ENCODE measurements at regions not wholly inside any gene's neighbourhood (a gene's known extent, or its start where the extent isn't known, plus 50 kb on each side); places are given as distances from the start of the nearest gene placed in this dataset.

GRCh38 chr5:124253203-124253810 lies 493.1 kb downstream of the ZNF608 start:
- no peak for ATAC-seq
- Mint-ChIP-seq H3K4me1 (no peaks in the 10 kb centered on the region), H3K4me3 (no peak overlapping the region), H3K27me3 (no peaks in the 10 kb centered on the region), H3K36me3 (peaks cover 22% of the 10 kb centered on the region), H3K9me3 (peaks cover 22% of the 10 kb centered on the region), H3K27ac (no peak overlapping the region)

DNA sequence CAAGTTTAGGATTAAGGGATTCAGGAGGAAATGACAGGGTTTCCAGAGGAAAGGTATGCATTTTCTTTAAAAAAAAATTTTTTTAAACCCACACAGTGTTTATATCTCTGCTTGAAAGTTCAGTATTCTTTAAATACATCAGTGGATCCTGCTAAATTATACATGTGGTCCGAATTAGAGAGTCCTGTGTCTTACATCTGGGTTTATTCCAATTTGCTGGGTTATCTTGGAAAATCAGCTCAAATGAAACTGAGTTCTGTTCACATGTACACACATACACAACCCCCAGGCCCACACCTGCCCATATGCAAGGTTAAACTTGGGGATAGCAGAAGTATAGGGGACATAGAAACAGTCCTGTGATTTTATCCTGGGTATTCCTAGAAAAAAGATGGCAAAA lies 493.7 kb downstream of the ZNF608 start:
- peaks cover 24% of the 10 kb centered on the region for H3K9me3 Mint-ChIP-seq
- no peak for ATAC-seq
- H3K4me1 Mint-ChIP-seq, result no peaks in the 10 kb centered on the region
- H3K27ac Mint-ChIP-seq, result no peak overlapping the region
- H3K36me3 Mint-ChIP-seq, result peaks cover 22% of the 10 kb centered on the region
- H3K4me3 Mint-ChIP-seq, result no peak overlapping the region
- no peaks in the 10 kb centered on the region for H3K27me3 Mint-ChIP-seq

DNA sequence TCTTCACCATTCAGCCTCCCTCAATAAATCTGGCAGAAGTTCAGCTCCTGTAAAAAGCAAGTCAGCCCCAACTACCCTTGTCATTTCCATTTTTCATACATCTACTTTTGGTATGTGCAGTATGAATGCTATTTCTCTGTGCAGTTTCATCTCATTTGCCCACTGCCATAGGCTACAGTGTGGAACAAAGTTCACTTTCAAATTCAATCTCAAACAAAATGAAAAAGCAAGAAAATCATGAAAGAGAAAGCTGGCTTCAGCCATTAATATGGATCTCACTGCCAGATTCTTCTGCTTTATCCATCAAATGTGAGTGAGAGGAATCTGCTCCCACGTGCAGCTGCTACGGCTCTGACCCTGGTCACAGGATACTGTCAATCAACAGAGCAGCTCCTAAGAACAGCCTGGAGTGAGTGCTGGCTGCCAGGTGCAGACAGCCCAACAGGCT lies 494.2 kb downstream of the ZNF608 start:
- Mint-ChIP-seq H3K4me1 (no peaks in the 10 kb centered on the region), H3K36me3 (peaks cover 22% of the 10 kb centered on the region), H3K27me3 (no peaks in the 10 kb centered on the region), H3K4me3 (no peak overlapping the region), H3K9me3 (peaks cover 27% of the 10 kb centered on the region), H3K27ac (no peak overlapping the region)
- no peak for ATAC-seq

- Mint-ChIP-seq H3K27me3 (no peaks in the 10 kb centered on the region), H3K27ac (no peak overlapping the region), H3K9me3 (peaks cover 31% of the 10 kb centered on the region), H3K36me3 (peaks cover 20% of the 10 kb centered on the region), H3K4me1 (no peaks in the 10 kb centered on the region), H3K4me3 (no peak overlapping the region)
- ATAC-seq, result no peak
These were observed 501.2 kb downstream of the ZNF608 start for GRCh38 chr5:124245276-124245675.

DNA sequence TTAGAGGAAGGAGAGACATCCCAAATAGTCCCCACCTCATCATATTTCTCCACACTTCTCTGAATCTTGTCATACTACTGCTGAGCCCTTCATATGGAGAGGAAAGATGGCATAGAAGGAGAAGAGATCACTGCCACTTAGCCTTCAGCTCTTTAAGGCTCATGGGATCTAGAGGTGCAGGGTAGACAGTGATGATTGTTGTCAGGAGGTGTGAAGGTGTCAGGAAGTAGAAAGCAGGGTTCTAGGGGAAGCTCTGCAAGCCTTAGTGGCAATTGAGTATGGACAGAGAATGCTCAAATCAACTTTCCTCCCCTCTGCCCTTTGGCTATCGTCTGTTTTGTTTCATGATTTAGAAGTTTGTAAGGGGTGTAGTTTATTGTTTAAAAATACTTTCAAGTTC lies 505.7 kb downstream of the ZNF608 start:
- Mint-ChIP-seq H3K27ac (no peak overlapping the region), H3K4me3 (no peak overlapping the region), H3K4me1 (no peaks in the 10 kb centered on the region), H3K36me3 (peaks cover 14% of the 10 kb centered on the region), H3K9me3 (peaks cover 15% of the 10 kb centered on the region), H3K27me3 (no peaks in the 10 kb centered on the region)
- no peak for ATAC-seq

DNA sequence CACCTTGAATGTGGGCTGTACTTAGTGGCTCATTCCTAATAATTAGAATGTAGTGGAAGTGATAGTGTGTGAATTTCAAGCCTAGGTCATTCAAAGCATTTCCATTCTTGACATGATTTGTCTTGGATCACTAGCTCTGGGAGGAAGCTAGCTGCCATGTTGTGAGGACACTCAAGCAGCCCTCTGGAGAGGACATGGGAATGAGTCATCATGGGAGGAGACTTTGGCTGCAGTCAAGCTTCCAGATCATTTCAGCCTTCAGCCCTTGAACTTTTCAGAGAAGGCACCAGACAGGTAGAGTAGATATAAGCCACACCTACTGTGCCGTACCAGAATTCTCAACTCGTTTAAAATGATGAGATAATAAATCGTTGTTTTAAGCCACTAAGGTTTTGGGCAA lies 506.9 kb downstream of the ZNF608 start:
- H3K27ac Mint-ChIP-seq, result no peak overlapping the region

DNA sequence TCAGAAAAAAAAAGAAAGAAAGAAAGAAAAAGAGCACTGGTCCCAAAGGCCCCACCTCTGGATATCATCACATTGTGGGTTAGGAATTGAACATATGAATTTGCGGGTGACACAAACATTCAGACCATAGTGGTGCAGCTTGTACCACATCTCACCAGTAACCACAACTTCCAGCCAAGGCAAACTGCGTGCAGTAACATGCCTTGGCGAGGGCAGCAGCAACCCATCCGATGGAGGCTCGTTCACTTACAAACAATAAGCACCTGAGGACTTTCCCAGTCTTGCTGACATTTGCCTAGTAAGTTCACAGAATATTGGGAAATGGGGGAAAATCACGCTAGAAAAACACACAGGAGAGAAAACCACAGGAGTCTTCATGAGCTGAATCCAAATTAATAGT lies 508.1 kb downstream of the ZNF608 start:
- Mint-ChIP-seq H3K9me3 (peaks cover 5% of the 10 kb centered on the region), H3K27ac (no peak overlapping the region), H3K4me1 (peaks cover 3% of the 10 kb centered on the region), H3K27me3 (no peaks in the 10 kb centered on the region), H3K36me3 (peaks cover 3% of the 10 kb centered on the region), H3K4me3 (no peak overlapping the region)
- ATAC-seq, result no peak

More for the DNA sequence above, 506.9 kb downstream of the ZNF608 start:
- no peak overlapping the region for H3K4me3 Mint-ChIP-seq
- peaks cover 7% of the 10 kb centered on the region for H3K36me3 Mint-ChIP-seq
- H3K27me3 Mint-ChIP-seq, result no peaks in the 10 kb centered on the region
- H3K4me1 Mint-ChIP-seq, result no peaks in the 10 kb centered on the region
- H3K9me3 Mint-ChIP-seq, result peaks cover 8% of the 10 kb centered on the region
- ATAC-seq, result no peak

- no peaks in the 10 kb centered on the region for H3K27me3 Mint-ChIP-seq
- H3K27ac Mint-ChIP-seq, result no peak overlapping the region
- H3K9me3 Mint-ChIP-seq, result peaks cover 3% of the 10 kb centered on the region
- H3K36me3 Mint-ChIP-seq, result no peaks in the 10 kb centered on the region
- H3K4me1 Mint-ChIP-seq, result peaks cover 11% of the 10 kb centered on the region
- no peak for ATAC-seq
- no peak overlapping the region for H3K4me3 Mint-ChIP-seq
These were observed 509.2 kb downstream of the ZNF608 start for GRCh38 chr5:124237206-124237695.

DNA sequence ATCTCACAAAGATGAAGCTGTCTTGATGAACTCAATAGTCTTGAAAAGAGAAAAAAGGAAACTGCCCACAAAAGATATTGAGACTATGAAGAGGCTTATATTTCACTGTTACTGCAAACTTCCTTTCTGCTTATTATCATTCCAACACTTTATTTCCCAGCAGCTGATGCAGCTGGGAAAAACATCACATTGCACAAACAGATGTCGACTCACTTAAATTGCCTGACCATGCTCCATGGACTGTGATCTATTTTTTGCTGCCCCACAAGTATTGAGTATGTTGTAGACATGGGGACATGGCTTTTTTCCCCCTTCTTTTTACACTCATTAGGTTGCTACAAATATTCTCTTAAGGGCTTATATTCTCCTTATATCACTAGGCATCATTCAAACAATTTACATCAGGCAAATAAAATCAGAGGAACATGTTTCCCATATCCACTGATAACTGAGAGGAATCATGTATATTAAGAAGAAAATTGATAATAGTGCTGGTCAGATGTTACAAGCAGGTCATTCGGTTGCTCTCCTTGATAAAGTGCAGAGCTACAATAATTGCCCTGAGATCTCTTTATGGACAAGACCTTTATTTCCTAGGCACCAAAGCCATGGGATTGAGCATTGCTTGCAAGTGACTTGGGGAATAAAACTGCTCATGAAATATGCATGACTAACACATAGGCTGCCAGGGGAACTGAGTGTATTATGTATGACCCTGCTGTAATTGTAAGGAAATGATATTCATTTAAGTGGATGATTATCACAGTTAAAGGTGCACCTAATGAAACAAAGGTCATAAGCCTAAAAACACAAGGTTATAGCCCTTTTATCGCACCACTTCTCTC lies 509.9 kb downstream of the ZNF608 start:
- peaks cover 14% of the 10 kb centered on the region for H3K4me1 Mint-ChIP-seq
- no peaks in the 10 kb centered on the region for H3K36me3 Mint-ChIP-seq
- ATAC-seq, result no peak
- H3K4me3 Mint-ChIP-seq, result no peak overlapping the region
- H3K9me3 Mint-ChIP-seq, result peaks cover 3% of the 10 kb centered on the region
- H3K27ac Mint-ChIP-seq, result no peak overlapping the region
- no peaks in the 10 kb centered on the region for H3K27me3 Mint-ChIP-seq

DNA sequence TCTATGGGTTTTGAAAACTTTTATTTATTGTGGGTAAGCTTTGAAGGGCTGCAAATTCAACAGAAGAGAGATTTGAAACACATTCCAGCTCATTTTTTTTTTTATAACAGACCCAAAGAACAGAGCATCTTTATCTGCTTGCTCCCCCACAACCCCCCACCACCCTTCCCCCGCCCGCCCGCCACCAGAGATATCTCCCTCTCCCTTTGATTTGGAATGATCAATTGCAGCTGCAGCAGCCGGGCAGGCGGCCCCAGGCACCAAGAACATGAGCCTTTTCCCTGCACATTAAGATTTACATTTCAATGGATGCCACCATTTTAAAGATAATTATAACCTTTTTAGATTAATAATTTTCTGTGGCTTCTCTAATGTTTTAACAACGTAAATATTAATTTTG lies 510.9 kb downstream of the ZNF608 start:
- Mint-ChIP-seq H3K4me1 (peaks cover 22% of the 10 kb centered on the region), H3K4me3 (no peak overlapping the region), H3K9me3 (peaks cover under 1% of the 10 kb centered on the region), H3K27ac (no peak overlapping the region), H3K36me3 (no peaks in the 10 kb centered on the region), H3K27me3 (no peaks in the 10 kb centered on the region)
- no peak for ATAC-seq

DNA sequence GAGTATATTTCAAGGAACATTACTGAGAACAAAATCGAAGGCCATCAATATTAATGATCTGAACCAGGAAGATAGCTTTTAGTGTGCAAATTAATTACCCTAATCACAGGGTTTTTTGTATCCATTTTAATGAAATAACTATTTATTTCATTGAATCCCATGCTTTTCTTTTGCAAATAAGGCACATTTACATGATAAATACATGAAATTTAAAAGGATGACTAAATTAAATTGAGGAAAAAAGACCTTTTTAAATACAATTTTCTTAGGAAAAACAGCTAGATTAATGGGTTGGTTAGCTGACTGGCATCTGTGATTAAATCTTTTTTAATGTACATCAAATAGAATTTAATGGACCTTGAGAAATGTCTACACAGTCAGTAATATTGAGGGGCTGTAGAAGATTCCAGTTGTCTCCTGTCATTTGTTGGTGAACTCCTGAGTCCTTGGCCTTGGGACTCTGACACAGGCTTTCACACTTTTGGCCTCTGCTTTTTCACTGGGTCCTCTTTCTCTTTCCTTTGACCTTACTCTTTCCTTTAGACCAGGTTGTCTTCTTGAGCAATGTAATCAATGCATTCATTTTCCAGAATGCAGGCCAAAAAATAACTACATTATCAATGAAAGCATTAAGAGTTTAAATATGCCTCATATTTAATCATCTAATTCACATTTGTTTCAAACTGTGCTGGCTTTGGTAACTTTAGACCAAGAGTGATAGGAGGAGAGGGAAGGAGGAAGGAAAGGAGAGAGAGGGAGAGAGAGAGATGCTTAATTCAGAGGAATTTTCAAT lies 511.5 kb downstream of the ZNF608 start:
- Mint-ChIP-seq H3K4me1 (peaks cover 22% of the 10 kb centered on the region), H3K27ac (no peak overlapping the region), H3K36me3 (no peaks in the 10 kb centered on the region), H3K9me3 (no peaks in the 10 kb centered on the region), H3K27me3 (no peaks in the 10 kb centered on the region), H3K4me3 (no peak overlapping the region)
- no peak for ATAC-seq

GRCh38 chr5:124234022-124234769 lies 512.2 kb downstream of the ZNF608 start:
- H3K27me3 Mint-ChIP-seq, result no peaks in the 10 kb centered on the region
- no peak overlapping the region for H3K27ac Mint-ChIP-seq
- H3K4me1 Mint-ChIP-seq, result peaks cover 22% of the 10 kb centered on the region
- H3K36me3 Mint-ChIP-seq, result no peaks in the 10 kb centered on the region
- no peak for ATAC-seq
- H3K4me3 Mint-ChIP-seq, result no peak overlapping the region
- no peaks in the 10 kb centered on the region for H3K9me3 Mint-ChIP-seq

GRCh38 chr5:124232515-124232914 lies 513.9 kb downstream of the ZNF608 start:
- Mint-ChIP-seq H3K9me3 (peaks cover 4% of the 10 kb centered on the region), H3K27me3 (no peaks in the 10 kb centered on the region), H3K4me3 (no peak overlapping the region), H3K27ac (no peak overlapping the region), H3K4me1 (peaks cover 22% of the 10 kb centered on the region), H3K36me3 (peaks cover 6% of the 10 kb centered on the region)
- ATAC-seq, result peak; percentile 81

- H3K4me3 Mint-ChIP-seq, result no peak overlapping the region
- no peaks in the 10 kb centered on the region for H3K27me3 Mint-ChIP-seq
- H3K27ac Mint-ChIP-seq, result no peak overlapping the region
- ATAC-seq, result no peak
- peaks cover 6% of the 10 kb centered on the region for H3K36me3 Mint-ChIP-seq
- H3K4me1 Mint-ChIP-seq, result peaks cover 22% of the 10 kb centered on the region
- peaks cover 4% of the 10 kb centered on the region for H3K9me3 Mint-ChIP-seq
These were observed 514.6 kb downstream of the ZNF608 start for GRCh38 chr5:124231802-124232201.

DNA sequence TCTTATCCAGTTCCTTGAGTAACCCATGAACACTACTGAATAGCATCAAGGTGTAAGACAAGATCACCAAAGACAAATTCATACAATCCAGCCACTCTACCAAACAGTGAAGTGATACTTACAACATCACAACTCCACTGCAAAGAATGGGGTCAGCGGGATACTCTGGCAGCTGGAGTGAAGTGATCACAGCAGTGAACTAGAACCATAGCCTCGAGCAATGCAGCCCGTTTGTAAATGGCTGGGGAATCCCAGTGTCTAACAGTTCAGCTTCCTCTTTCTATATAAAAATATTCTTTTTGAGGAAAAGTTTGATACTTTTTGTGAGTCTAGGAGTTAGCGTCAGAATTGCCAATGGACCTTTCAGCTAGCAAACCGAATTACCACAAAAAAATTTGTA lies 515.2 kb downstream of the ZNF608 start:
- H3K27ac Mint-ChIP-seq, result peak overlapping the region; percentile 33
- no peaks in the 10 kb centered on the region for H3K27me3 Mint-ChIP-seq
- peaks cover 4% of the 10 kb centered on the region for H3K9me3 Mint-ChIP-seq
- peak; percentile 69 for ATAC-seq
- H3K4me1 Mint-ChIP-seq, result peaks cover 22% of the 10 kb centered on the region
- H3K4me3 Mint-ChIP-seq, result no peak overlapping the region
- H3K36me3 Mint-ChIP-seq, result peaks cover 6% of the 10 kb centered on the region

Measured in stimulated activated memory B cell treated with anti-CD40 and anti-IgM and Interleukin-4, amounts not matched to agents 10 μg/mL and 1 μg/mL and 100 μg/mL, for 72 hours (primary cell).